ENCODE measurements at regions not wholly inside any gene's neighbourhood (a gene's known extent, or its start where the extent isn't known, plus 50 kb on each side); places are given as distances from the start of the nearest gene placed in this dataset.

DNA sequence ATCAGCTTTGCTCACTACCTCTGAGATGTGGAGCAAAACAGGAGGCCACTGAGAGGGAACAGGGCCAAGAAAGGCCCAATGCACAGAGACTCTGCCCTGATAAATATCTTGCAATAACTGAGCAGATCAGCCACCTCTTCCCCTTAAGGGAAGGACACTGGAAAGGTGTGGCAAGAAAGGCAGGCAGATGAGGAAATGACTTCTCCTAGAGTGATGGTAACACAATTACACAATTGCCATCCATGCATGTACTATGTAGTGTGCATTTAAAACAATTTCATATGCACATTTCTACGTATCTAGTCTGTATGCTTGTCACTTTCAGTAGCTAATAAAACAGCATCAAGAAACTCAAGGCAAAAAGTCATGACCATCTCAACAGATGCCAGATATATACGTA is 322.5 kb downstream of the DRD1 start:
- no peak for DNase-seq (ENCODE audit: low read depth)
- TF ChIP-seq, protein P1, sequence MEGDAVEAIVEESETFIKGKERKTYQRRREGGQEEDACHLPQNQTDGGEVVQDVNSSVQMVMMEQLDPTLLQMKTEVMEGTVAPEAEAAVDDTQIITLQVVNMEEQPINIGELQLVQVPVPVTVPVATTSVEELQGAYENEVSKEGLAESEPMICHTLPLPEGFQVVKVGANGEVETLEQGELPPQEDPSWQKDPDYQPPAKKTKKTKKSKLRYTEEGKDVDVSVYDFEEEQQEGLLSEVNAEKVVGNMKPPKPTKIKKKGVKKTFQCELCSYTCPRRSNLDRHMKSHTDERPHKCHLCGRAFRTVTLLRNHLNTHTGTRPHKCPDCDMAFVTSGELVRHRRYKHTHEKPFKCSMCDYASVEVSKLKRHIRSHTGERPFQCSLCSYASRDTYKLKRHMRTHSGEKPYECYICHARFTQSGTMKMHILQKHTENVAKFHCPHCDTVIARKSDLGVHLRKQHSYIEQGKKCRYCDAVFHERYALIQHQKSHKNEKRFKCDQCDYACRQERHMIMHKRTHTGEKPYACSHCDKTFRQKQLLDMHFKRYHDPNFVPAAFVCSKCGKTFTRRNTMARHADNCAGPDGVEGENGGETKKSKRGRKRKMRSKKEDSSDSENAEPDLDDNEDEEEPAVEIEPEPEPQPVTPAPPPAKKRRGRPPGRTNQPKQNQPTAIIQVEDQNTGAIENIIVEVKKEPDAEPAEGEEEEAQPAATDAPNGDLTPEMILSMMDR (conservative IDR thresholded peaks at IDR 0.05; ENCODE audit: low read length): no peak
- no peak overlapping the region for H3K4me3 ChIP-seq (ENCODE audit: low read length)

DNA sequence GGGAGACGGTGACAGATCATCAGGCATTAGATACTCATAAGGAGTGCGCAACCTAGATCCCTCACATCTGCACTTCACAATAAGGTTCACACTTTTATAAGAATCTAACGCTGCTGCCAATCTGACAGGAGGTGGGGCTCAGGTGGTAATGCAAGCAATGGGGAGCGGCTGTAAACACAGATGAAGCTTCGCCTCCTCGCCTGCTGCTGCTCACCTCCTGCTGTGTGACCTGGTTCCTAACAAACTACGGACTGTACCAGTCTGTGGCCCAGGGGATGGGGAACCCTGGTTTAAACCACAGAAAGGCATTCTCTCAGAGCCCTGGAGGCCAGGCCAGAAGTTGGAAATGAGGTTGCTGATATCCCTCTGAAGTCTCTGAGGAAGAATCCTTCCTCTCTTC is 323.6 kb downstream of the DRD1 start:
- no peak for DNase-seq (ENCODE audit: low read depth)
- no peak overlapping the region for H3K4me3 ChIP-seq (ENCODE audit: low read length)
- TF ChIP-seq, protein P1 (conservative IDR thresholded peaks at IDR 0.05; ENCODE audit: low read length): no peak

DNA sequence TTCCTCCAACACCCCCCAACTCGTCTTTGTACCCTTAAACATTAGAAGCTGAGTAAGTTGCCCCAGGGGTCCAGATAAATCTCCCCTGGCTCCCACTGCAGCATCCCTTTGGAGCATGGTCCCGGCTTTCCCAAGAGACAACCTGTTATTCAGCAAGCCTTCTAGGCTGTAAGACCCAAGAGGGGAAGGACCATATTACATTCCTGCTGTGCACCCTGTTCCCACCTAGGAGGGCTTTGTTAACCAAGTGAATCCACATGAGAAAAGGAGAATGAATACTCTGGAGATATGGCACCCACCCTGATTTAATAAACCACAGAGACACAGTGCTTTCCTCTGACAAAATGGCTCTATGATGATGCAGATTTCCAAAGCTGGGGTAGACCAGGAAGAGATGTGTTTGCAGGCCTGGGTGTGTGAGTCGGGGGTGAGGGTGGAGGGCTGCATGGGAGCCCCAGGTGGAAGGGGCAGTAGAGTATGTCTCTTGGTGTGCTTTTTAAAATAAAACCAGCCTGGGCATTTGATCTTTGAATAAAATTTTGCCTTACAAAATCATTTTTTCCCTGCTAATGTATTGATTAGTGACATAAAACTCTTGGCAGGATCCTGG is 325.2 kb downstream of the DRD1 start:
- TF ChIP-seq, protein P1 (conservative IDR thresholded peaks at IDR 0.05; ENCODE audit: low read length): no peak
- no peak overlapping the region for H3K4me3 ChIP-seq (ENCODE audit: low read length)
- DNase-seq (ENCODE audit: low read depth): no peak

DNA sequence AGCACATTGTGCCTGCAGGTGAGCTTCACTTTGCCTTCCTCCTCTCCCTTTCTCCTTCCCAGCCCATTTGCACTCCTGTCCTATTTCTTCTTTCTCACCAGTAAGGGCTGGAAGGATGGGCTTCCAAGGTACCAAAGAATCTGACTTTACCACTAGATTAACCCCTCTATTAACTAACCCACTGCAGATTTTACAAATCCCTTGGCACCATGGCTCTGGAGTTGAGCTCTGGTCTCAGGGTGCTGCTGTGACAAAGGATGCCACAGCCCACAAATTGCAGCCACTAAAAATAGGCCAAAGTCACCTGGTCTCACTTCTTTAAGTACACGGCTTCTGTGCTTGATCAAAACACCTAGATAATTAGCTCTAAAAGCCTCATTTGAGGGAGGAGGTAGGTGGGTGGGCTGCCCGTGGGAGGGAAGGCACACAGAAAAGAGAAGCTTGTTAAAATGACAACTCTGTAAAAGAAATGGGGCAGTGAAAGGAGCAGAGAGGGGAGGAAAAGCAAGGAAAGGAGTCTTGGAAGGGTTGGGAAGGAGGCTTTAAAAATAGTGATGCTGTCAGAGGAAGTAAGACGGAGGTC is 327.4 kb downstream of the DRD1 start:
- TF ChIP-seq, protein P1 (conservative IDR thresholded peaks at IDR 0.05; ENCODE audit: low read length): no peak
- H3K4me3 ChIP-seq (ENCODE audit: low read length): no peak overlapping the region
- no peak for DNase-seq (ENCODE audit: low read depth)

DNA sequence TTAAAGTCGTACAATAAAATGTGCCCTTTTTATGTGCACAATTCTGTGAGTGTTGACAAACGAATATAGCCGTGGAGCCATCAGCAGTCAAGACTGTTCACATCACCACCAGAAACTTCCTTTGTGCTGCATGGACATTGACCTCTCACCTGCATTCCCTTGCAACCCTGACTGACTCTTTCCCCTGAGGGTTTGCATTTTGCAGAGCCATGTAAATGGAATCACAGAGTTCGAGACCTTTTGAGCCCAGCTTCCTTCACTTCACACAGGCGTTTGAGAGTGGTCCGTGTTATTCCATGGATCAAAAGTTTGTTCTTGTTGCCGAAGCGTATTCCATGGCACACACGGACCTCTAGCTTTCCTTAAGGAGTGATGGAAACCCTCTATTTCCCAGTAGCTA is 328.2 kb downstream of the DRD1 start:
- TF ChIP-seq, protein P1 (conservative IDR thresholded peaks at IDR 0.05; ENCODE audit: low read length): no peak
- no peak for DNase-seq (ENCODE audit: low read depth)
- no peak overlapping the region for H3K4me3 ChIP-seq (ENCODE audit: low read length)

DNA sequence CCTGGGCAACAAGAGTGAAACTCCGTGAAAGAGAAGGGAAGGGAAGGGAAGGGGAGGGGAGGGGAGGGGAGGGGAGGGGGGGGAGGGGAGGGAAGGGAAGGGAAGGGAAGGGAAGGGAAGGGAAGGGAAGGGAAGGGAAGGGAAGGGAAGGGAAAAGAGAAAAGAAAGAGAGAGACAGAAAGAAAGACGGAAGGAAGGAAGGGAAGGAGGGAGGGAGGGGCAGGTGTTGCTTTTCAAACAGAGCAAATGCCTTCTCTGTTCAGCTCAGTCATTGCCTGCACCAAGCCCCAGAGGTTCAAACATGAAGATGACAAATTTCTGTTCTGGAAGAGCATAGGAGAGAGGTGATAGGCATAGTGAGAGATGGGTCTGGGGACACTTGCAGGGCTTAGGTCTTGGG is 330.0 kb downstream of the DRD1 start:
- TF ChIP-seq, protein P1 (conservative IDR thresholded peaks at IDR 0.05; ENCODE audit: low read length): no peak
- H3K4me3 ChIP-seq (ENCODE audit: low read length): no peak overlapping the region
- no peak for DNase-seq (ENCODE audit: low read depth)

DNA sequence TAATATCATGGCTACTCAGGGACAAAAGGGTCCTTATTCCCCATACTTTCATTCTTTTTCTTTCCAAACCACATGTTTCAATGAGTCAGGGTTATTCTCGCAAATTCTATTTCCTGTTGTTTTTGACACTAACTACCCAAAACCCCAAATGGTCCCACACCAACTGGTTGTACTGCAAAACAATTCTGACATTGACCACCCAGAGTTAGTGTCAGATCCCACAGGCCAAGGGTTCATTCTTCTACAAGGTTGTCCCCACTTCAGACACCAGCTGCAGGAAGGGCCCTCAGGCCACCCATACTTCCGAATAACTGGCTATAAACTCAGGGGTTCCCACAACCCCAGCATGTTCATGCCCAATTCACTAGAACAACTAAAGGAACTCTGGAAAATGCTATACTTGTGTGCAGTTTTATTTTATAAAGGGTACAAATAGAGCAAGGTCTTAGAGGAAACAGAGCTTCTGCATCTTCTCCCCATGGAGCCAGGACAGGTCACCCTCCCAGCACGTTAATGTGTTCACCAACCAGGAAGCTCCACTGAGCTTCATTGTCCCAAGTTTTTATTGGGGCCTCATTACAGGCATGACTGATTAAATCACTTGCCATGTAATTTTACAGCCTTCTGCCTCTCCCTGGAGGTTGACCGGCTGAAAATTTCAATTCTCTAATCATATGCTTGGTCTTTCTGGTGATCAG is 334.8 kb downstream of the DRD1 start:
- H3K4me3 ChIP-seq (ENCODE audit: low read length): no peak overlapping the region
- no peak for DNase-seq (ENCODE audit: low read depth)

More for the DNA sequence above, 334.8 kb downstream of the DRD1 start:
- TF ChIP-seq, protein P1 (conservative IDR thresholded peaks at IDR 0.05; ENCODE audit: low read length): no peak
